ENCODE measurements at regions not wholly inside any gene's neighbourhood (a gene's known extent, or its start where the extent isn't known, plus 50 kb on each side); places are given as distances from the start of the nearest gene placed in this dataset.

DNA sequence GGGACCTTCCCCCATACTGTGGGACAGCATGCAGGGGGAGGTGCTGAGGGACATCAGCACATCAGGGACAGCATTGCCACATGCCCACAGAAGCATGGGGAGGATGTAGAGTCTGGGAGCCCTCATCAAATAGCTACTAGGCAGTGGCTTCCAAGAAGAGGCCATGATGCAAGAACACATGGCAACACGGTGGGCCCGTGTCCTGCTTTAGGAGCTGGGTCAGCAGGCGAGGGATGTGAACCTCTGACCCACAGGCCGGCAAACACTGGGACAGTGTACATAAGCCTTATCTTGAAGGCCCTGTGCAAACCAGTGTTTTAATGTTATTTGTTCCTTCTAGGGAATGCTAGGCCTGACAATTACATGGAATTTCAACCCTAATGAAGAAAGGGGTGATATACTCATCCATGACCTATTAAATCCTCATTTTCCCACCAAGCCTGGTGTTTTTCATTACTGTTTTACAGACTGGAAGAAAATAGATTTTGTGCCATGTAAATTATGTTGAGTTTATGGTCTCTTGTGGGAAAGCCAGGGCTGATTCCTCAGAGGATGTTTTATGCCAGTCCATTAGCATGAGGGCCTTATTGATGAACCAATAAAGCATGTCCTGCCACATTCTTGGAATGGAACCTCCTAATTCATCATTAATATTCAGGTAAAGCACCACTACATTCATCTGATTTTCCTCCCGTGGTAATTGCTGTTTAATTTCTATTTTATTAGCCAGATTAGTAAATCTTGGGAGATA is 61.7 kb upstream of the SLC25A26 start:
- H3K27ac ChIP-seq (ENCODE audit: low read depth, low read length) = no peak overlapping the region

GRCh38 chr3:66154444-66154861 is 66.3 kb upstream of the SLC25A26 start:
- no peaks in the 10 kb centered on the region for H3F3A ChIP-seq (ENCODE audit: insufficient read depth)
- no peak overlapping the region for H2AFZ ChIP-seq (ENCODE audit: low read depth, low read length, severe bottlenecking)
- H3K4me3 ChIP-seq (ENCODE audit: insufficient read depth, low read length, poor library complexity, severe bottlenecking) = no peak overlapping the region
- no peaks in the 10 kb centered on the region for H3K36me3 ChIP-seq (ENCODE audit: low read length)
- H3K9me2 ChIP-seq (replicated peaks; ENCODE audit: insufficient read depth, low read length) = no peaks in the 10 kb centered on the region
- H3K9me3 ChIP-seq (ENCODE audit: insufficient read depth, low read length) = no peaks in the 10 kb centered on the region
- H3K27ac ChIP-seq (ENCODE audit: low read depth, low read length) = no peak overlapping the region
- no peak overlapping the region for H3K9ac ChIP-seq (ENCODE audit: low read length)
- no peaks in the 10 kb centered on the region for H3K79me2 ChIP-seq (ENCODE audit: insufficient read depth, low read length)
- H3K27me3 ChIP-seq (ENCODE audit: low read length) = no peaks in the 10 kb centered on the region
- H4K20me1 ChIP-seq (ENCODE audit: low read depth, low read length) = no peaks in the 10 kb centered on the region
- H3K4me2 ChIP-seq (ENCODE audit: low read depth, low read length, poor library complexity, severe bottlenecking) = no peak overlapping the region
- TF ChIP-seq CTCF (IDR thresholded peaks at IDR 0.05; ENCODE audit: insufficient read depth, low read length, poor library complexity, severe bottlenecking) = no peak
- TF ChIP-seq EZH2phosphoT487 (conservative IDR thresholded peaks at IDR 0.05; ENCODE audit: low read length) = no peak

More for the DNA sequence above, 61.7 kb upstream of the SLC25A26 start:
- Histone ChIP-seq H3K4me3 (ENCODE audit: insufficient read depth, low read length, poor library complexity, severe bottlenecking) (no peak overlapping the region), H3K9me2 (replicated peaks; ENCODE audit: insufficient read depth, low read length) (no peaks in the 10 kb centered on the region), H3K36me3 (ENCODE audit: low read length) (no peaks in the 10 kb centered on the region), H3K4me2 (ENCODE audit: low read depth, low read length, poor library complexity, severe bottlenecking) (no peak overlapping the region), H3K9me3 (ENCODE audit: insufficient read depth, low read length) (no peaks in the 10 kb centered on the region), H4K20me1 (ENCODE audit: low read depth, low read length) (no peaks in the 10 kb centered on the region), H3K27me3 (ENCODE audit: low read length) (no peaks in the 10 kb centered on the region), H3F3A (ENCODE audit: insufficient read depth) (no peaks in the 10 kb centered on the region), H3K9ac (ENCODE audit: low read length) (no peak overlapping the region), H2AFZ (ENCODE audit: low read depth, low read length, severe bottlenecking) (no peak overlapping the region), H3K79me2 (ENCODE audit: insufficient read depth, low read length) (no peaks in the 10 kb centered on the region)
- TF ChIP-seq EZH2phosphoT487 (conservative IDR thresholded peaks at IDR 0.05; ENCODE audit: low read length) = no peak
- no peak for TF ChIP-seq CTCF (IDR thresholded peaks at IDR 0.05; ENCODE audit: insufficient read depth, low read length, poor library complexity, severe bottlenecking)

DNA sequence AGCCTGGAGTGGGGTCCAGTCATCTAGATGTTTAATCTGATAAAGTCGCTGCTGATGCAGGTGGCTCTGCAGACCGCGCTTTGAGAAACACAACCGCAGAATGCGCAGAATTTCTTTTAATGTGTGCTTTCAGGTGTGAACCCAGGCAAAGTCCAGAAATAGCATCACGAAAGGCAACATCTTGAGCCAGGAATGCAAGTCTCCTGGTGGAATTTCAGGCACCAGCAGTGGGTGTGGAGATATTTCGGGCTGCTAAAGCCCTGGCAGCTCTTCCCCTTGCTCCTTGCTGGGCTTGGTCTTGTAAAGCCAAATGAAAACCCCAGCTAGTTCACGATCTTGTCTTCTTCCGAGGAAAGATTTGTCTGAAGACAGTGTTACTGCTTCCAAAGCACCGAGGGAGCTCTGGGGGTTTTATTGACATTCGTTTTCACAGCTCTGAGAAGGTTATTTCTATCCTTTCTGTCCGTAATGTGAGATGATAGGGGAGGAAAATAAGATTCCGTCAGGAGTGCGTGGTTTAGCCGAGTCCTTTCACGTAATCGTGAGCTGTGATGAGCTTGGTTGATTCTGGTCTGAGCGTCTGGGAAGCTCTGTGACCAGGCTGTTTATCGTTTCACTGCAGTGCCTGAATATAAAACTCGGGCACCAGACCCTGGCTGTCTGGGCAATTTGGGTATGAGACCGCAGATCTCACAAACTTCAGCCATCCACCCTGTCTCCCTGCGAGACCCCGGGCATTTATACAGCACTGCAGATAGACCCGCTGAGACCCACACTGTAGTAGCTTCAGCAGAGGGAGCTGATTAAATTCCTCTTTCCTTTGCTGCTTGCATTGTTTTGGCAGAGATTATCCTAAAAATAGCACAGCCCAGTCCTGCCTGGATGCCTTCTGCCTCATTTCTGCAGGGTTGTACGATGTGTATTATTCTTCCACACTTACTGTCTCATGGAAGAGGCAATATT is 67.0 kb upstream of the SLC25A26 start:
- H3K4me3 ChIP-seq (ENCODE audit: insufficient read depth, low read length, poor library complexity, severe bottlenecking) = no peak overlapping the region
- no peak overlapping the region for H2AFZ ChIP-seq (ENCODE audit: low read depth, low read length, severe bottlenecking)
- H3K4me2 ChIP-seq (ENCODE audit: low read depth, low read length, poor library complexity, severe bottlenecking) = no peak overlapping the region

More for the DNA sequence above, 67.0 kb upstream of the SLC25A26 start:
- no peak overlapping the region for H3K27ac ChIP-seq (ENCODE audit: low read depth, low read length)
- TF ChIP-seq EZH2phosphoT487 (conservative IDR thresholded peaks at IDR 0.05; ENCODE audit: low read length) (no peak), CTCF (IDR thresholded peaks at IDR 0.05; ENCODE audit: insufficient read depth, low read length, poor library complexity, severe bottlenecking) (no peak)
- H3K9me3 ChIP-seq (ENCODE audit: insufficient read depth, low read length) = no peaks in the 10 kb centered on the region
- no peak overlapping the region for H3K9ac ChIP-seq (ENCODE audit: low read length)
- H3K27me3 ChIP-seq (ENCODE audit: low read length) = no peaks in the 10 kb centered on the region
- no peaks in the 10 kb centered on the region for H4K20me1 ChIP-seq (ENCODE audit: low read depth, low read length)
- H3K79me2 ChIP-seq (ENCODE audit: insufficient read depth, low read length) = no peaks in the 10 kb centered on the region
- H3K9me2 ChIP-seq (replicated peaks; ENCODE audit: insufficient read depth, low read length) = no peaks in the 10 kb centered on the region
- no peaks in the 10 kb centered on the region for H3F3A ChIP-seq (ENCODE audit: insufficient read depth)
- H3K36me3 ChIP-seq (ENCODE audit: low read length) = no peaks in the 10 kb centered on the region

All from SU-DHL-6 (cell line).